Glomerular visceral epithelial cell (primary cell): ENCODE measurements at regions not wholly inside any gene's neighbourhood (a gene's known extent, or its start where the extent isn't known, plus 50 kb on each side); places are given as distances from the start of the nearest gene placed in this dataset.

Experiments used
- DNase-seq: peaks from one replicate; pipeline ENCODE4 v3.0.0-alpha.2; 2016; ENCODE audit errors: extremely low spot score

- DNase-seq: no peak
Measured at GRCh38 chr10:128854204-128854603, 612.8 kb upstream of the MGMT start.

- DNase-seq: no peak
Measured at GRCh38 chr10:128854963-128855362, 612.1 kb upstream of the MGMT start.

DNA sequence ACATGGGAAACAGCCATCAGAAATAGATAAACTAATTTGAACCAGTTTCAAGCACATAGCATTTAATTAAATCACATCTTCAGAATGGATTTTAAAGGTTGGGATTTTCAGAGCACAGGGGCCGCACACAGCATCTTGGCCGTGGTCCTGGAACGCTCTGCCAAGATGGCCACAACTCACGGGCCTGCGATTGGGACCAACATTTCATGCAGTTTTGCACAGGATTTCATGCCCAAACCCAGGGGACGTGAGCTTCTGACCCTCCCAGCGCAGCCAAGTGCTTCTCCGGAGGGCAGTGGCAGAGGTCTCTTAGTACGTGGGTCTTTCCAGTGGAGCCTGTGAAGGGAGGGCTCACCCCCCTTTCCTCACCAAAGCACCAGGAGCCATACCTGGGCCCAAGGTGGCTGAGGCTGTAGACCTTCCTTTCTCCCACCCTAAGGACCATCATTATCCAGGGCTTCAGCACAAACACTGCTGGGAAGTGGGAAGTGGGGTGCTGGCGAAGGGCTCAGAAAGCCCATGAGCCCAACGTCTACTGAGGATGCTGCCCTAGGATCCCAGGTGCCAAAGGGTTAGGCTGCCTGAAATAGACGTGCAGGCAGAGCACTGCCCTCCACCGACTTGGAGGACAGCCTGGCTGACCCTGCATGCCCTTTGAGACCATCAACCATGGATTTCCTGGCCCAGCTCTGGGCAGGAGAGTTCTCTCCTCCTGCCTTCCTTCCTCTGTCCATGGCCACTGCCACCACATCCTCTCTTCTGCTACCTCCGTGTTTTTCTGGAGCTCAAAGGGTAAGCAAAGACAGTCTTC, 611.2 kb upstream of the MGMT start:
- DNase-seq: no peak

DNA sequence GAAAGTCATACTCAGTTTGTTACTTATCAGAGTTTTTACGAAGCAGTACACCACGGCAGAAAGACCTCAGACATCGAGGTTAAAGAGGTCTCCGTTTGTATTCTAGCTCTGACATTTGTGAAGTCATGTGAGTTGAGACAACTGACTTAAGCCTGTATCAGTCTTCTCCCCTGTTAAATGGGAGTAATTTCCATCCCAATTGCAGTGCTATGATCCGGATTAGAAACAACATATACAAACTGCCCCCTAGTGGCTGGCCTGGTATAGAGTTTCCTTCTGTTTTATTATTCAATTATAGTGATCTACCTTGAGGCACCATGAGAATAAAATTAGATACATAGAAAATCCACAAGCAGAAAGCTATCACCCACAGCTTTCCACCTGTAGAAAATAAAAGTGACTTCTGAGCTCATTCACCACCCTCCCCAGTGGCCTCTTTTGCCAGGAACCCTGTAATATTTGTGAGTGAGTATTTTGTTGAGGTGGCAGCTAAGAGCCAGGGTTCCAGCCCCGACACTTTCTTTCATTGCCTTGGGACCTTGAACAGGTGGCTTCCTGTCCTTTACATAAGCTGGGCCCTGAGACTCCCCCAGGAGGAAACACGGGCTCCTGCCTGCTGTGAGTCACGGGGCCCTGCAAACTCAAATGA, 607.2 kb upstream of the MGMT start:
- no peak for DNase-seq

DNA sequence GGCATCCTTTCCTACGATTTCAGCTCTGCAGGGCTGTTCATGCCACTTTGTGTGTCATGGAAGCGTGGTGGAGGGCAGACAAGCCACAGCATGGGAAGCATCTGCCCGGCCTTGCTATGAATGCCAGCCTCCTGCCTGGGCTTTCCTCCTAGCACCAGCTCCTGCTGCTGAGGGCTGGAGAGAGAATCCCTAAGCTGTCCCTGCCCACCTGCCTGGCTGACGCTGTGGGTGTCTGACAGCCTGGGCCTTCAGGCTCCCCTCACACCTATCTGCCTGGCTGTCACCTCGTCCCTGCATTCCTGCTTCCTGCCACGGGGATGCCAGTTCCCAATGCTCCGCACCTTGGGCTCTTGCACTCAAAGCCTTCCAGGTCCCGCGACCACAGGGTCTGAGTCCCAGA, 606.5 kb upstream of the MGMT start:
- no peak for DNase-seq

DNA sequence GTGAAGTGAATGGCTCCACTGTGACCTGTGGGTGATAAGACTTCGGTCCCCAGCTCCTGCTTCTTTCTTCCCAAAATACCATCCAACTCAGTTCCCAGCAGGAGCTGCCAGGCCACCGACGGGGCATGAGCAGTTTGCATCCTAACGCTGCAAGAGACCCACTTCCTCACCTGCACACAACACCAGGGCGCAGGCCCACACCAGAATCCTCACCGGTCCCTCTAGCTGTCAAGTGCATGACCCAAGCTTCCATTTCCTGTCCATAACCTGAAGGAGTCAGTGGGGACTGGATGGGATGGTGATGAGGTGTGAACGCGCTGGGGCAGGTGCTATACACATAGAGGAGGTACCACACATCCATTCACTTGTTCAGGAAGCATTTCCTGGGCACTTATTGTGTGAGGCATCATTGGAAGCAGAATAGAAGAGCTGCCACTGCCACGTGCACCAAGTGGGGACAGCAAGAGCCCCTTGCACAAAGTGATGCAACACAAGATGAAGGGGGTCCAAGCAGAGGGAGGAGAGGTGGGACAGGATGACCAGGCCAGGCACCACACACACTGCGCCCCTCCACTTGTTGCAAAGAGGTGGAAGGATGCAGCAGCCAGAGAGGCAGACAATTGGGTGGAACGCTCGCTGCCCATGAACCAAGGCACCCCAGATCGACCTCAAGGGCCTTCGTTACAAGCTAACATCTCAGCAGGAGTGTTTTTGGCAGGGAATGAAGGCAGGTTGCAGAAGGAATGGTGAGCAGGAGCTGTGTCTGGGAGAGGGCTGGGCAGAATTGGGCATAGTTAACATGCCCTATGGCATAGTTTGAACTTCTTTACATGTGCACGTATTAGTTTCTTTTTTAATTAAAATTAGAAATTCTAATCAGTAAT, 605.8 kb upstream of the MGMT start:
- no peak for DNase-seq

- no peak for DNase-seq
Measured at GRCh38 chr10:128863411-128863810, 603.6 kb upstream of the MGMT start.

- no peak for DNase-seq
Measured at GRCh38 chr10:128863823-128864405, 603.1 kb upstream of the MGMT start.

- no peak for DNase-seq
Measured at GRCh38 chr10:128864554-128865295, 602.3 kb upstream of the MGMT start.

DNA sequence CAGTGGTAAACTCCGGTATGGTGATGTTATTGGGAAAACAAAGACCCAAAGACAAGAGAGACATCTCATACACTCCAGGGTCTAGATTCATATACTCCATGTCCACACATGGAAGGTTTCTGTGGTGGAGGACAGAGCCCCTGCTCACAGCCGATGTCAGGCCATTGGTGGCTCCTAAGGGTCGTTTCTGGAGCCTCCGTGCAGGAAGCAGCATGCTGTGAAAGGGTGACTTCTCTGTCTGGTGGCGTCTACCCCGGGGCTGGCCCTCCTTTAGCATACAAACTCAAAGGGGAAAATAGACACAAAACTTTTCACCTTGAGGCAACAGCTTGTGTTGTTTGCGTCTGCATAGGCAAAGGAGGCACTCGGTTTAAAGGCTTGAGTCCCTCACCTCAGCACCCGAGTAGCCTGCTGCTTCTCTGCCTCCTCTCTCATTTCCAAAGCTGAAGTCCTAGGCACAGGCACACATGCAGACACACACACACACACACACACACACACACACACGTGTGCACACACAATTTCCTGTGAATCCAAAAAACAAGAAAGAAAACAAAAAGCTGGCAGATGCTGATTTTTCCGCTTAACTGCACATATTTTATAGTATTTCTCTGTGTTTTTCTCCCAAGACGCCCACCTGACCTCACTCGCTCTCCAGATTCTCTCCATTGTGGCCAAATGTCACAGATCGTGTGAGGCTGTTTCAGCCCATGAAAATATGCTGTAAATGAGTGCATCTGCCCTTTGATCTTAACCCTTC, 601.4 kb upstream of the MGMT start:
- DNase-seq: no peak

DNA sequence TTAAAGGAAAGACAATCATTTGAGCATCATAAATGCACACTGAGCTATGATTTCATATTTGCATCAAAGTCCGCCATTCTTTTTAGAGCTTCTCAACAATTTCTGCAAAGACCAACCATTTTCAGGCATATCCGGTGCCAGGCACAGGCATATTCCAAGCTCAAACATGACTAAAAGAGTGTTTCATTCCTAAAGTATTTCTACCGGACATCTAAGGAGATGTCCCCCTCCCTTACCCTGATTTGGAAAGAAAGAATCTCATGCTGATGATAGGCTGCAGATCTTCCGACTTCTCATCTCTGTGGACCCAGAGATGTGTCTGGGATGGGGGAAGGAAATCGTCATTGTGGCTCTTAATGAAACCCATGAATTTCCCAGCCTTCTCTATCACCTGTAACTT, 600.5 kb upstream of the MGMT start:
- DNase-seq: no peak

GRCh38 chr10:128867210-128867609, 599.8 kb upstream of the MGMT start:
- no peak for DNase-seq

DNA sequence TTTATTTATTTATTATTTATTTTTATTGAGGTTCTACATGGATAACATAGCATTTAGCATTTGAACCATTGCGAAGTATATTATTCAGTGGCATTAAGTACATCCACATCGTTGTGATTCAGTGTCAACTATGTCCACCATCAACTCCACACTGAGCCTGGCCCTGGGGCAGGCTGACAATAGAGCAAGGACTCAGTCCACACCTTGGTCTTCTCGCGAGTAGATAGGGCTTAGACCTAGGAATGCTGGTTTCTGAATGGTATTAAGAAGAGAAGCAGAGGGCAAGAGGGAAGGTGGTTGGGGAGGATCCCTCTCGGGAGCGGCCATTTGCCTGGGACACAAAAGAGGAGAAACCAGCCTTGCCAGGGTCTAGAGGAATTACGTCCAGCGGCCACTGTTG, 599.2 kb upstream of the MGMT start:
- no peak for DNase-seq

DNA sequence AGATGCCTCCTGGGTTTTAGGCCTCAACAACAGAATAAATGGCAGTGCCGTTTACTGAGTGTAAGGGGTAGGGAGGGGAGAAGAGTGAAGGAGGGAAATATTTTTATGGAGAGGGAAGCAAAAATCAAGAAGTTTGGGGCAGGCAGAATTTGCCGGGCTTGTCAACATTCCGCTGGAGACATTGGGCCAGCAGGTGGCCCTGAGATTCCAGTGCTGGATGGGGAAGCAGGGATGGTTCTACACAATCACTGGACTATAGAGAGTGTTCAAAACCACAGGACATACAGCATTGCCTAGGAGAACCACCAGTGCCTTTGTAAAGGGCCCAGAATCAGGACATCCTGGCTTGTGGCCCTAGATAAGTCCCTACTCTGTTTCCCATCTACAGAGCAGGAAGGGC, 598.6 kb upstream of the MGMT start:
- DNase-seq: no peak

DNA sequence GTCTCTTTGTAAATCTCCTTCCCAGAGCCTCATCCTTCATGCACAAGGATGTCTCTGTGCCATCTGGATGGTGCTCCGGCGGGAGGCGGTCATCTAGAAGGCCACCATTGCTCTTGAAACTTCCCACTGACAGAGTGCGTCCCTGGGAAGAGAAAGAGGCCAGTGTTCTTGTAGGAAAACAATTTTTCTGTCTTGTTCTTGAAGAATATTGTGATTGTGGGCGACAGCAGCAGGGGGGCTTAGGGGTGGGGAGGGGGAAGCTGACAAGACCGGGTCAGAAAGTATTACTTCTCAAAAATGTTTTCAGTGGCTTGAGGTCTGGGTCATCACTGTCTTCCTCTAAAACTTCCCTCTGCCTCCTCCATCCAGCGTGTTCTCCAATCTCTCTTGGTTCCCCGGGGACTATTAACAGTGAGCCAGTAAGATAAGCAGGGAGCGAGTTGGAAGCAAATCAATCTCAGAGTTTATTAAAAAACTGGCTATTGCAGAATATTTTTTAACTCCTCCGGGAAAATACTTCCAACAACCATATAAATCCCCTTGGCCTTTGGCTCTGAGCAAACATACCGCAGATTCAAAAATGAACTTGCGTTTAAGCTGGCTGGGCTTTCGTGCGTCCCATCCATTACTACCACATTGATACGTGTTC, 597.8 kb upstream of the MGMT start:
- DNase-seq: no peak

GRCh38 chr10:128870830-128871597, 596.0 kb upstream of the MGMT start:
- DNase-seq: no peak

GRCh38 chr10:128871671-128872231, 595.3 kb upstream of the MGMT start:
- no peak for DNase-seq

GRCh38 chr10:128873411-128874054, 593.5 kb upstream of the MGMT start:
- DNase-seq: no peak

DNA sequence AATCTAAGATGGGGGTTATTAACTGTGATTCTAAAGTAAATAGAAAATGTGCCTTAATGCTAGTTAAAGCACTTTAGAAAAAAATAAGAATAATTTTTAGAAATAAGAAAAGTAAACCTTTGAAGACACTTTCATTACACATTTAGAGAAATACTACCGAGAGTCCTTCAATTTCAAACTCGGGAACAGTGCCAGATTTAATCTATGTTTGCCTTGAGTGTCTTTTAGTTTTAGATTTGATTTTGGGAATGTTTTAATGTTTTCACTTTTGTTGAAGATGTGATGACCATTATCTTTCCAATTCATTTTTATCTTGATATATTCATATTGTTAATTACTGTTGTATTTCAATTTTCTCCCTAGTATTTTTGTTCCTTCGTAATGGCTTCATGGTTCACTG, 592.7 kb upstream of the MGMT start:
- DNase-seq: no peak
